Renal cortical epithelial cell (primary cell): ENCODE measurements at regions not wholly inside any gene's neighbourhood (a gene's known extent, or its start where the extent isn't known, plus 50 kb on each side); places are given as distances from the start of the nearest gene placed in this dataset.
A peak's percentile ranks its signal among the peaks of the same experiment; 100 is the strongest.

Source experiments
- DNase-seq: peaks from one replicate; pipeline ENCODE4 v3.0.0-alpha.2; 2011; ENCODE audit warnings: low read depth

DNA sequence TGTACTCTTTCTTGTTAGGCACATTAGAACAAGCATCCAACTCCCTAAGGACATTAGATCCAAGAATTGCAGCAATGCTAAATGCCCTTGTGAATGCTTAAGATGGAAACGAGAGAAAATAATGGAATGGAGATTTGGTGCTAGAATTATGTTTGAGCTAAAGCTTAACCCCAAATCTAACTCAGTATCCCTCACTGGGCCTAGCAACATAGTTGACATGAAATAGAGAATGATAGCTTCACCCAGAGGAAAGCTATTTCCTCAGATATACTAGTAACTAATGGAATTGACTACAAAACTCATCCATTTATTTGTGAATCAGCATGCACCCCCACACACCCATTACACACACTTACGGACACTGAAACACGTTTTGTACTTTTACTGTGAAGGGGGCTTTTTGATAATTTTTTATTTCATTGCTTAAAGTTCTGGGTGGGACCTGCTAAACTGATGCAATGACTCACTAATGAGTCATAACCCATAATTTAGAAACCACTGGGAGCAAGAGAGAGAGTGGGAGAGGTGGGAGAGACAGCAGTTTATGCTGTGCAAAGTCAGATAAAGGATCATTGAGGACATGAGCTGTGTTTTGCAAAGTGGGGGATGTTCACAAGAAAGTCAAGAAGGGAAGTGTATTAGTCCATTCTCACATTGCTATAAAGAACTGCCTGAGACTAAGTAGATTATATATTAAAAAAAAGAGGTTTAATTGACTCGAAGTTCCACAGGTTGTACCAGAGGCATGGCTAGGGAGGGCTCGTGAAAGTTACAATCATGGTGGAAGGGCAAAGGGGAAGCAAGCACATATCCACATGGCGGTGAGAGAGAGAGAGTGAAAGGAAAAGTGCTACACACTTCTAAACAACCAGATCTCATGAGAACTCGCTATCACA lies 382.7 kb downstream of the SFMBT2 start:
- DNase-seq: peak; percentile 18

DNA sequence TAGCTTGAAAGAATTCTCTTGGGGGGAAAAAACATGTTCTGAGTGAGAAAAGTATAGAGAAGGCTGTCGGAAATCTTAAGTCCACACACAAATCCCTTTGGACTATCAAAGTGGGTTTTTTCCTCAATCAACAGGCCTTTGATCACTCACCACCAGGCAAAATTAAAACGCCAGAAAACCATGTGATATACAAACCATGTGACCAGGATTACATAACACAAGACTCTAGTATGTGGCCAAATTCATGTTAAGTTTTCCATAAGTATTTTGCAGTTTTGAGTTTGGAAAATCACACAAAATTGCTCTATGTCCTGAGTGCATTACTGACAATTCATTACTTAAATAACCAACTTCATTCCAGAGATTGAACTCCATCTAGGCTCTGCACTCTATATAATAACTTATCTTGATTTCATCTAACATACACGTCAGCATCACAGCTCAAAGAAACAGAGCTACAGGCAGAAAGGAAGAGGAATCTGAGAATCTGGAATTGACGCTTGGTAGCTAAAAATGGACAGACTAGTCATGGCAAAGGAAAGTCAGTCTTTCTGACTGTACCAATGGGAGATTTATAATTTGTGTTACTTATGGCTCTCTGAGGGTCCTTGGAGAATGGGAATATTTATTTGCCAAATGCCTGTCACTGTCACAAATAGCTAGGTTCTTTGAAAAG lies 383.5 kb downstream of the SFMBT2 start:
- DNase-seq: no peak

DNA sequence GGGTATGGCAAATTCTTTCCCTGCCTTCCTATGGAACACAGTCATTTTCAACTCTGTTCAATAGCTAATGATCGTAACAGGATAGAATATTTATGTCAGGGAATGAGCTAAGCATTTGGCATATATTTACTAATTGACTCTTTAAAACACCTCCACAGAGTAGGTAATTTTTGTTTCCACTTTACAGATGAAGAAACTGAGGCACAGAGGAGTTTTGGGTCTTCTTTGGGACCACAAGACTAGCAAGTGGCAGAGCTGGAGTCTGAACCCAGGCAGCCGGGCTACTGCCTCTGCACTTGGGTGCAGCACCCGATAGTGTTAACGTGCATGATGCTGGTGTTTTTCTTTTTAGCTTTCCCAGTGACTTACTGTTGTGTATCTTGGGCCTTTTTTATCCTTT lies 384.0 kb downstream of the SFMBT2 start:
- DNase-seq: no peak

GRCh38 chr10:7025296-7025695 lies 385.5 kb downstream of the SFMBT2 start:
- DNase-seq: no peak

DNA sequence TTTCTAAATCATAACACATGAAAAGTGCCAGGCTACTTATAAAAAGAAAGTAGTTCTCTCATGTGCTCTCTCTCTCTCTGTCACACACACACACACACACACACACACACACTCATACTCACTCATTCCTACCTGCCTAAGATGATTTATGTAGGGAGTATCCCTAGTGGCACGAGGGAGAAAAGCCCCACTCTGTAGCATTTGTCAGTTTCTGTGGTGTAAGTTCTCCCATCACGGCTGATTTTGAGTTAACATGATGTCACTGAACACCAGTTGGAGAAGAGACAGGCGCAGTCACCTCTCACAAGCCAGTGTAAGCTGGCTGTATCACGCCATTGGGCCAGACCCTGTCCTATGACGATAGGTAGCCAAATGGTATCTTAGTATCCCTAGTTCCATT lies 395.4 kb downstream of the SFMBT2 start:
- DNase-seq: no peak

DNA sequence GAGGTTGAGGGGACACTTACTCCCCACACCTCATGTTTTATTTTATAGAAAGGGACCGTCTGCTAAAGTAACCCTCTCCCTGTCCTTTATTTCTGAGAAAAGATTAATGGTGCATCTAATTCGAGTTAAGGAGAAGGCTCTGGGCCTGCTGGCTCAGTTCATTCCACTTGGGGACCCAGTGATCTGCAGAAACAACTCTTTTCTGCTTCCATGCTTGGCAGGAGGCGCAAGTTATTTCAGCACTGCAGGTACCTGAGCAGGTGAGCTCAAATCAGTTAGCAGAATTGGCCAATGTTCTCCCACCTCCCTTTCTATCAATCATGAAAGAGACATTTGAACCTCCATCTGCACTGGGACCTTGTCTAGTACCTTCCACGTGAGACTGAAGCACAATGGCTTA lies 396.1 kb downstream of the SFMBT2 start:
- DNase-seq: no peak

DNA sequence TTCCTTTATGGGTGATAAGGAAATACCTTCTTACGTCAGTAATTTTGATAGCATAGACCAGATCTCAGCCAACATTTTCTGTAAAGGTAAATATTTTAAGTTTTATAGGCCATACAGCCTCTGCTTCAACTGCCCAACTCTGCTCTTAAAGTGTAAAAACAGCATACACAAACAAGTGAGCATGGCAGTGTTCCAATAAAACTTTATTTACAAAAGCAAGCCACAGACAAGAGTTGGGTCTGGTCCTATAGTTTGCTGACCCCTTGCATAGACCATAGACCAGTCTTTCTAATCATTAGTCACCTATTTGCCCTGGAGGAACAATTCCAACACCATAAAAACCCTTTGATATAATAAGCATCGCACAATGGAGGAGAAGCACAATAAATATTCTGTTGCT lies 398.8 kb downstream of the SFMBT2 start:
- no peak for DNase-seq

DNA sequence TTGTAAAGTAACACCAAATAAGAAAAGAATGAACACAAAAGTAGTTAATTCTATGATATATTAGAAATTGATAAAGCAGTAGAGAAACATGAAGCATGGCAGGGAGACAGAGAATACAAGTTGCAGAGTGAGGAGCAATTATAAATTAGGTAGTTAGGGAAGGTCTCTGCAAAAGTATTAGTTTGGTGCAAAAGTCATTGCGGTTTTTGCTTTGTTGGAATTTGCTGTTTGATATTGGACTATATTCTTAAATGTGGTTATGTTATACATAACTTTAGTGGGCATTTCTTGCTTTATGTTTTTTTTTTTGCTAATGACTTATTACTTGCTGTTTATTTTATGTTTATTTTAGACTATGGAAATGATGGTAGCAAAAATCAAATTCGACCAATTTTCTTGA lies 402.2 kb downstream of the SFMBT2 start:
- DNase-seq: no peak

- no peak for DNase-seq
Measured at GRCh38 chr10:7007600-7008190, 403.1 kb downstream of the SFMBT2 start.

DNA sequence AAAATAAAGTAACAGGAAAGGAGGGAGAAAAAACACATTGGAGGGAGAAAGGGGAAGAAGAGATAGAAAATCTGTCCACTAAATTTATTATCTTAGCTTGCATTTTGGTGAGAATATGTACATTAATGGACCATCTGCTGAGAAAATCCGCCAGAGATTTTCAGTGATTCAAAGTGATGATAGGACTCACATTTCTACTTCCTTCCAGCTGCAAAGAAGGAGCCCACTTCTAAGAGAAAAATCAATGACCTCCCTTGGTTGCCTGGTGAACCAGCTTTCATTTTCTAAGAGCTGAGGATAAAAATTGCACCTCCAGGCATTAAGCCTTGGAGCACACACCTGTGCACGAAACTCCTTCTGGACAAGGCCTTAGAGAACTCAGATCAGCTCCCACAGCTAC lies 404.3 kb downstream of the SFMBT2 start:
- DNase-seq: no peak

DNA sequence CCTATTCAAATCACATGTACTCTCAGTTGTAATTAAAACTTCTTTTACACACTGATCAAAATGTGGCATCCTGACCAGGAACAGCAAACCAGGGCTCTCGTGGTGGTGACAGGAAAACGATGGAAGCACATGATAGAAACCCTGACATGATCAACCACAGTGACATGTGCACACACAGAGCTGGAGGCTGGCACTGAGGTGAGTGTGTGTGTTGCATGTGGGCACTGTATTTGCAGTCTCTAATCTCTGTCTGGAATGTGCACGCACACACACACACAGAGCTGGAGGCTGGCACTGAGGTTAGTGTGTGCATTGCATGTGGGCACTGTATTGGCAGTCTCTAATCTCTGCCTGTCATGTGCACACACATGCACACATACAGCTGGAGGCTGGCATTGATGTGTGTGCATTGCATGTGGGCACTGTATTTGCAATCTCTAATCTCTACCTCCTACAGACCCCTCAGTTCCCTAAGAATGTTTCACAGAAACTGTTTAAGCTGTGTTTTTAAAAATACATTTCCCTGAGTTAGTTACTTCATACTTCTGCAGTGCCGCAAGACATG lies 406.9 kb downstream of the SFMBT2 start:
- no peak for DNase-seq

DNA sequence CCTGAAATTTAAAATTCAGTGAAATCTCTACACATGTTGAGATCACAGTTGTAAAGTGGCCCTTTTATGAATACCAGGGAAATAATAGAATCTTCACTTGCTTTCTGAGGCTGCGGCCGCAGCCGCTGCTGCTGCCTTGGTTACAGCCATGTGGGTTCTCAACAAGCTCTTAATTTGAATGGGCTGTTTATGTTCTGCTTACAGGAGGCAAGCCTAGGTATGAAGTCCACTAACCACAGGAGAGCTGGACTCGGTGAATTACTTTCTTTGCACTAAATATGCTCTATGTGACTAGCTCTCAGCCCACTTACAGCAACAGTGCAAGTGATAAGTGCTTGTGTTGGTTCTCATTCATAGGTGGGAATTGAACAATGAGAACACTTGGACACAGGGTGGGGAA lies 410.8 kb downstream of the SFMBT2 start:
- no peak for DNase-seq

DNA sequence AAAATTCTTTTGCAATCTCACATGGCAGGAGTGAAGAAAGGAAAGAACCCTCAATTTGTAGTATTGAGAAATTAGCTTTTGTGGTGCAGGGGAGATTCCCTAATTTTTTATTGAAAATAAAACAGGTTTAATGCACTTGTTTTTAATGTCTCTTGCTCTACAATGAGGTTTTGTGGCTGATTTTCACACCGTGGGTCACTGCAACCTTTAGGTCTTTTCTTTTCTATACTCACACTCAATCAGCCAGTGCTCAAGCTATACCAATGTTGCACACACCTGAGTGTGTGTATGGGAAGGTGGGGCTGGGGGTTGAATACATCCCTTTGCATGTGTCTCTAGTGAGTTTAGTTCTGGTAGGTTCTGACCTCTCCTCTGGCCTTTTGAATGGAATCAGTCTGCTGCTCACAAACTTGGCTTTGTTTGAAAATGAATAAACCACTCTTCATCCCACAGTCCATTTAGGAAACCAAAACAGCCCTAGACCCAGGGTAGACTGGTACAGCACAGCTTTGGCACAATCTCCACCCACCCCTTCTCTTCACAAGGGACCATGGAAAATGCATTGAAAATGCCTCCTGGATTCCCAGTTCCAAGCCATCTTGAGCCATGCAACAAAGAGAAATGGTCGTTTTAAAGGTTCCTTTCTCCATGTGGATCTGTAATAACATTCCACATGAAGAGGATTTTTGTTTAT lies 411.5 kb downstream of the SFMBT2 start:
- DNase-seq: no peak

GRCh38 chr10:6997509-6997908 lies 413.3 kb downstream of the SFMBT2 start:
- DNase-seq: no peak

- DNase-seq: no peak
Measured at GRCh38 chr10:6996431-6996830, 414.4 kb downstream of the SFMBT2 start.

GRCh38 chr10:6995831-6996230 lies 415.0 kb downstream of the SFMBT2 start:
- no peak for DNase-seq

- no peak for DNase-seq
Measured at GRCh38 chr10:6995341-6995740, 415.3 kb upstream of the PRKCQ start.

DNA sequence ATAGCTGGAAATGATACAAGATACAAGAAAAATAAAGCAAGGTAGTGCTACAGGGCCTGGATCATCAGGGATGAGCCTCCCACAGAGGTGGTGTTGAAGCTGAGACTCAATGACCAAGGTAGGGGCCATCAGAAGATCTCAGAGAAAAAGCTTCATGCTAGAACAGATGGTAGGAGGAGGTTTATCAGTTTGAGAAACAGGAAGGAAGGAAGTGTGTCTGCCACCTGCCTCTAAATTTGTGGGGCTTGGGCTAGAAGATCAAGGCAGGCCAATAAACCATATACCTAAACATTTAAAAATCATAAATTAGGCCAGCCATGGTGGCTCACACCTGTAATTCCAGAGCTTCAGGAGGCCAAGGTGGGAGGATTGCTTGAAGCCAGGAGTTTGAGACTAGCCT lies 410.8 kb upstream of the PRKCQ start:
- no peak for DNase-seq

GRCh38 chr10:6988654-6989053 lies 408.6 kb upstream of the PRKCQ start:
- DNase-seq: no peak

DNA sequence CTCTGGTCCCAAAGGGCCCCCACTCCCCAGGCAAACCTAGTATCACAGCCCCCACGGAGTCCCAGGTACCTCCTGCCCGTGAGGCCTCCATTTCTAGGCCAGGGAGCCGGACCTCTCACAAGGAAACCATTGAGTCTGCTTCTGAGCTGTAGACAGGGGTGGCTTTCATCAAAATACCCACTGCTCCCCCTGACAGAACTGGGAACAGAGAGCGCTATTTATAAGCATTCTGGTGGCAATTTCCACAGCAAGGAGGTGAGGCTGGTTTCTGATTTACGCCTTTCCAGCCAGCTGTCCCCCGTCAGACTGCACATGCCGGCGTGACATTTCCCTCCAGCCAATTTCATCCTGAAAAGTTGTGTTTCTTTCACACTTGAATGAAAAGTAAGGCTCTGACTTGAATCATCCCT lies 407.5 kb upstream of the PRKCQ start:
- DNase-seq: no peak

DNA sequence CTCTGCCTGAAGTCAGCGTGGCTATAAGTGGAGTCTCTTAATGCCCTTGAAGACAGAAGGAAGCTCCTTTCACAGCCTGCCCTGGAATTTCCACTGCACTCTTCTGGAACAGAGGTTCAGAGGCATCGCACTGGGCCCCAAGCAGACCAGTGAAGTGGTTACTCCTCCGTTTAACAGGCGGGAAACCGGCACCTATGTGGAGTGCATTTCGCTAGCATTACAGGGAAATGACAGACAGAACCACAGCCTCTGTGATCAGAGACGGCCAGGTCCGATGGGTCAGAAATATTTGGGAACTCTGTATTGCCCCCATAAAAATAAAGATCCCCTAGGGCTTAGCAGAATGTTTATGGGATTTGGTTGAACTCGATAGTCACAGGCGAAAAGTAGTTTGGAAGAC lies 406.9 kb upstream of the PRKCQ start:
- no peak for DNase-seq

- DNase-seq: no peak
Measured at GRCh38 chr10:6985644-6986043, 405.6 kb upstream of the PRKCQ start.
